NCI-H128 (cell line): ENCODE measurements at regions not wholly inside any gene's neighbourhood (a gene's known extent, or its start where the extent isn't known, plus 50 kb on each side); places are given as distances from the start of the nearest gene placed in this dataset.

Source experiments
- DNase-seq: peaks from one replicate; lab custom pipeline; 2025; ENCODE audit not compliant: unreplicated experiment; lab: John Stamatoyannopoulos, UW

GRCh38 chr1:60394436-60394835 lies 320.9 kb upstream of the C1orf87 start:
- no peak for DNase-seq

GRCh38 chr1:60390593-60391282 lies 317.2 kb upstream of the C1orf87 start:
- DNase-seq: no peak

- DNase-seq: no peak
These were observed 314.8 kb upstream of the C1orf87 start for GRCh38 chr1:60388092-60388987.

GRCh38 chr1:60387175-60387574 lies 313.6 kb upstream of the C1orf87 start:
- no peak for DNase-seq

GRCh38 chr1:60386249-60386648 lies 312.7 kb upstream of the C1orf87 start:
- no peak for DNase-seq

GRCh38 chr1:60376196-60376595 lies 302.6 kb upstream of the C1orf87 start:
- no peak for DNase-seq

GRCh38 chr1:60374537-60374936 lies 301.0 kb upstream of the C1orf87 start:
- no peak for DNase-seq

GRCh38 chr1:60367532-60367931 lies 294.0 kb upstream of the C1orf87 start:
- no peak for DNase-seq

GRCh38 chr1:60359431-60359830 lies 285.9 kb upstream of the C1orf87 start:
- DNase-seq: no peak

- DNase-seq: no peak
These were observed 277.0 kb upstream of the C1orf87 start for GRCh38 chr1:60350531-60350930.

- no peak for DNase-seq
These were observed 275.3 kb upstream of the C1orf87 start for GRCh38 chr1:60348884-60349283.

- no peak for DNase-seq
These were observed 272.1 kb upstream of the C1orf87 start for GRCh38 chr1:60345621-60346020.

GRCh38 chr1:60345049-60345448 lies 271.5 kb upstream of the C1orf87 start:
- DNase-seq: no peak

GRCh38 chr1:60343736-60344135 lies 270.2 kb upstream of the C1orf87 start:
- DNase-seq: no peak

GRCh38 chr1:60342569-60342968 lies 269.0 kb upstream of the C1orf87 start:
- DNase-seq: no peak

GRCh38 chr1:60341274-60341673 lies 267.7 kb upstream of the C1orf87 start:
- DNase-seq: no peak

- no peak for DNase-seq
These were observed 258.1 kb upstream of the C1orf87 start for GRCh38 chr1:60331647-60332046.

GRCh38 chr1:60329651-60330050 lies 256.1 kb upstream of the C1orf87 start:
- no peak for DNase-seq

- no peak for DNase-seq
These were observed 238.3 kb upstream of the C1orf87 start for GRCh38 chr1:60311838-60312237.

GRCh38 chr1:60299581-60299980 lies 226.0 kb upstream of the C1orf87 start:
- DNase-seq: no peak

GRCh38 chr1:60298290-60298689 lies 224.7 kb upstream of the C1orf87 start:
- no peak for DNase-seq

- no peak for DNase-seq
These were observed 223.2 kb upstream of the C1orf87 start for GRCh38 chr1:60296794-60297193.
